Ectodermal cell (in vitro differentiated cells): ENCODE measurements at regions not wholly inside any gene's neighbourhood (a gene's known extent, or its start where the extent isn't known, plus 50 kb on each side); places are given as distances from the start of the nearest gene placed in this dataset.

Source experiments
- H3K27ac ChIP-seq: 2 replicates; pipeline ENCODE4 v1.7.0; 2013; ENCODE audit warnings: mild to moderate bottlenecking, low read depth, low read length; ENCODE audit not compliant: insufficient read depth, poor library complexity, severe bottlenecking
- H3K27me3 ChIP-seq: 2 replicates; pipeline ENCODE4 v1.7.0; 2013; ENCODE audit warnings: mild to moderate bottlenecking, low read length; ENCODE audit not compliant: insufficient read depth, control insufficient read depth, poor library complexity, severe bottlenecking
- H3K36me3 ChIP-seq: one replicate; pipeline ENCODE4 v1.7.0; 2013; ENCODE audit warnings: low read length; ENCODE audit not compliant: control insufficient read depth, insufficient read depth
- H3K4me1 ChIP-seq: one replicate; pipeline ENCODE4 v1.7.0; 2013; ENCODE audit warnings: low read length; ENCODE audit not compliant: control insufficient read depth, insufficient read depth
- H3K4me3 ChIP-seq: 2 replicates; pipeline ENCODE4 v1.7.0; 2013; ENCODE audit warnings: low read depth, low read length, control low read depth; ENCODE audit not compliant: insufficient read depth
- H3K9me3 ChIP-seq: 2 replicates; pipeline ENCODE4 v1.7.0; 2013; ENCODE audit warnings: mild to moderate bottlenecking, low read length, moderate library complexity; ENCODE audit not compliant: control insufficient read depth
- WGBS, 2 experiments: methylation state at CpG; one replicate each; pipeline ENCODE4 v1.1.7; 2013; ENCODE audit warnings: missing lambda C conversion rate in 2 of 2; 5-methylcytosine and 5-hydroxymethylcytosine counted together

DNA sequence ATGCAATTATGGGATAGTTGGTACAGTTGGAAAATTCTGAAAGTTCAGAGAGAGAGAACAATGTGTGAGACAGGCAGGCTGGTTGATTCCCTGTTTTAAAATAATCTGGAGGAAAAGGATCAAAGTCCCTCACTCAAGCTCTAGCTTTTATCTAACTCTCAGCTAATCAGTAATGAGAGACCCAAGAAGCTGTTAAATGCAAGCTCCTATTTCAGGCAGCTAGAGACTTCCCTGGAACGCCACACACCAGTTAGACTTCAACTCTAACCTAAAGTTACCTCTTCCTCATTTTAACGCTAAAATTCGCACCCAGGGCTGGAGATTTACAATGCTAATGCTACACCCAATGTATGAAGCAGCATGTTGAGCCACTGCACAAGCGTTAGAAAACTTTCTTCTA, 243.1 kb downstream of the EN1 start:
- Histone ChIP-seq H3K27ac (no peak overlapping the region), H3K4me1 (no peaks in the 10 kb centered on the region), H3K27me3 (no peaks in the 10 kb centered on the region), H3K36me3 (no peaks in the 10 kb centered on the region), H3K4me3 (no peak overlapping the region), H3K9me3 (no peaks in the 10 kb centered on the region)
- 87 to 90% methylated on average over 4 of the region's 4 CpGs for WGBS, 2 experiments

DNA sequence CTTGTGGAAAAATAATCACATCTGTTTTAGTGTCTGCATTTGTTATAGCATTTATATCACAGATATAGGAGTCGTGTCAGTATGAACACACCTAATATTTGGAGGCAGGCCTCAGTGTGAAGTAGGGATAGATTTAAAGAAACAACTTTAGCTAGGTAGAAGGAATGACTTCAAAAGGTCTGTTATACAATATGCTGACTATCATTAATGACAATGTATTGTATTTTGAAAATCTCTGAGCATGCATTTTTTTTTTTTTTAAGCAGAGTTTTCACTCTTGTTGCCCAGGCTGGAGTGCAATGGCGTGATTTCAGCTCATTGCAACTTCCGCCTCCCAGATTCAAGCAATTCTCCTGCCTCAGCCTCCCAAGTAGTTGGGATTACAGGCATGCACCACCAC, 248.3 kb downstream of the EN1 start:
- WGBS, 2 experiments, result 90 to 91% methylated on average over 3 of the region's 3 CpGs
- Histone ChIP-seq H3K27ac (no peak overlapping the region), H3K4me1 (no peaks in the 10 kb centered on the region), H3K4me3 (no peak overlapping the region), H3K9me3 (no peaks in the 10 kb centered on the region), H3K27me3 (no peaks in the 10 kb centered on the region), H3K36me3 (no peaks in the 10 kb centered on the region)

DNA sequence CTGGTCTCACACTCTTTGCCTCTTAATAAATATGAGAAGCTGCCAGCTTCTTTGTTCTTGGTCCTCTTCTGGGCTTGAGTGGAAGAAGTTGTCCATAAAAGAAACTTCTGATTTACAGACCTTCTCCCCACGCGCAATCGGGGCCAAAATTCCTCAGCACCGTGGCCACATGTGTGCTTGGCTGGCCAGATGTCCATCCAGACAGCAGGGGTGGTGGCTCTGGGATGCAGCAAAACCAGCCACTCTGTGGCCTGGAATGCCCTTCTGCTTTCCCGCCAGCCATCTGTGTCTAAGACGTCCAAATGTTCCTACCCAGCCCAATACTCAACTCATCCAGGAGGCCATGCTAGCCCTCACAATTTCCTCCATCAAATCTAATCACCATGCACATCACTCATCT, 250.8 kb downstream of the EN1 start:
- 94 to 96% methylated on average over 6 of the region's 6 CpGs for WGBS, 2 experiments
- Histone ChIP-seq H3K9me3 (no peaks in the 10 kb centered on the region), H3K27ac (no peak overlapping the region), H3K36me3 (no peaks in the 10 kb centered on the region), H3K4me3 (no peak overlapping the region), H3K27me3 (no peaks in the 10 kb centered on the region), H3K4me1 (no peaks in the 10 kb centered on the region)

DNA sequence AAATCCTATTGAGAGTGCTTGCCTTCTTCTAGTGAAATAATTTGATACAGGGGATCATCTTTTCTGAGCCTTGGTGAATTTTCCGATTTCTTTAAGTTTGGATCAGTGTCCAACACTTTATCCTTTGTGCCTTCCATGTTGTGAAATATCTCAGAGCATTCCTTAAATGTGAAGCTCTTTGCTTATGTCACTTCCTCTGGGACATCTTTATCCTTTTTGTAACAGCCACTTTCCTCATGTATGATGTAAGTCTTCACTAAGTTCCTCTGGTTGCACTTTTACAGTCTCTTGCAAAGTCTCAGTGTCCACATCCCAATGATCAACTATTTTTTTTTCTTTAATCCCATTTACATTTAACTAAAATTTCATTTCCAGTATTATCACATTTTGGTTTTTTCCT, 254.2 kb downstream of the EN1 start:
- Histone ChIP-seq H3K4me3 (no peak overlapping the region), H3K27ac (no peak overlapping the region), H3K9me3 (no peaks in the 10 kb centered on the region), H3K4me1 (no peaks in the 10 kb centered on the region), H3K27me3 (no peaks in the 10 kb centered on the region), H3K36me3 (no peaks in the 10 kb centered on the region)
- WGBS, 2 experiments, result 87 to 95% methylated on average over 1 of the region's 1 CpG

DNA sequence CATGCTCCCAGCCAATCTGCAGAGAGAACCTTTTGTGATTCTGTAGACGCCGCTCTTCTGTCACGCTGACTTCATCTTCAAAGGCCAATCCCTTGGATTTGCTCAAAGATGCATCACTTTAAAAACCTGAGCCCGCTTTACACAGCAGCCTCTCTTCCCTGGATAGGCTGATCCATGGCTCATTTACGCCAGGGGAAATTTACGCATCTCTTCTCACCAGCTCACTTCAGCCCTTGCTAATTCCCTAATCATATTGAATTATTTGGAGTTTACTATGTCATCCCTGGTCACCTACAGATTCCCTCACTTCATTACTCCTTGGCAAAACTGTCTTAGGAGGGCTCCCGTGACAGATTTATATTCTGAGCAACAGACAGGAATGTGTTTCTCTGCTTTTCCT, 256.2 kb downstream of the EN1 start:
- no peak overlapping the region for H3K4me3 ChIP-seq

DNA sequence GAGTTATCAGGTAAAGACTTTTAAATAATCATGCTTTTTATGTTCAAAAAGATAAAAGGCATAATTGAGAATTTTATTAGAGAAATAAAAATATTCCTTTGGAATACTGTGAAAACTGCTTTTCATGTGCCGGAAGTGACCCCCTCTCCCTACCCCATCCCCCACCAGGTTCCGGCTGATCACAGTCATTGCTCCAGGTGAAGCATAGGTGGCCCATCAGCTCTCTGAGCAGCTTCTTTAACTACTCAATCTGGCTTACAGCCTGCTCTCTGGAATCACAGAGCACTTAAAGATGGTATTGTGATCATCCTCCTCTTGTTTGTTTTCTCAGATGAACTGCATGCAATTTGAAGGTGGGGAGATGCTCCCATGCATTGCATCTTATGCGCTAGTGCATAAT, 257.7 kb downstream of the EN1 start:
- H3K36me3 ChIP-seq, result no peaks in the 10 kb centered on the region
- no peak overlapping the region for H3K4me3 ChIP-seq
- no peak overlapping the region for H3K27ac ChIP-seq
- peaks cover 3% of the 10 kb centered on the region for H3K4me1 ChIP-seq
- no peaks in the 10 kb centered on the region for H3K9me3 ChIP-seq
- 93 to 97% methylated on average over 3 of the region's 3 CpGs for WGBS, 2 experiments
- no peaks in the 10 kb centered on the region for H3K27me3 ChIP-seq

More for the DNA sequence above, 256.2 kb downstream of the EN1 start:
- no peaks in the 10 kb centered on the region for H3K9me3 ChIP-seq
- no peaks in the 10 kb centered on the region for H3K4me1 ChIP-seq
- H3K27ac ChIP-seq, result no peak overlapping the region
- H3K36me3 ChIP-seq, result no peaks in the 10 kb centered on the region
- no peaks in the 10 kb centered on the region for H3K27me3 ChIP-seq
- WGBS, 2 experiments, result 92 to 95% methylated on average over 7 of the region's 7 CpGs

DNA sequence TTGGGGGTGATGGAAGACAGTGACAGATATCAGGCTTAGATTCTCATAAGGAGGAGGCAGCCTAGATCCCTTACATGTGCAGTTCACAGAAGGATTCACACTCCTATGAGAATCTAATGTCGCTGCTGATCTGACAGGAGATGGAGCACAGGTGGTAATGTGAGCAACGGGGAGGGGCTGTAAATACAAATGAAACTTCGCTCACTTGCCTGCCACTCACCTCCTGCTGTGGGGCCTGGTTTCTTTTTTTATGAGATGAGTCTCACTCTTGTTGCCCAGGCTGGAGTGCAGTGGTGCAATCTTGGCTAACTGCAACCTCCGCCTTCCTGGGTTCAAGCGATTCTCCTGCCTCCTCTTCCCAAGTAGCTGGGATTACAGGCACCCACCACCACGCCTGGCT, 258.6 kb downstream of the EN1 start:
- no peak overlapping the region for H3K27ac ChIP-seq
- H3K27me3 ChIP-seq, result no peaks in the 10 kb centered on the region
- H3K9me3 ChIP-seq, result no peaks in the 10 kb centered on the region
- H3K4me1 ChIP-seq, result peaks cover 12% of the 10 kb centered on the region
- H3K36me3 ChIP-seq, result no peaks in the 10 kb centered on the region
- H3K4me3 ChIP-seq, result no peak overlapping the region
- WGBS, 2 experiments, result 89% methylated on average over 6 of the region's 6 CpGs

DNA sequence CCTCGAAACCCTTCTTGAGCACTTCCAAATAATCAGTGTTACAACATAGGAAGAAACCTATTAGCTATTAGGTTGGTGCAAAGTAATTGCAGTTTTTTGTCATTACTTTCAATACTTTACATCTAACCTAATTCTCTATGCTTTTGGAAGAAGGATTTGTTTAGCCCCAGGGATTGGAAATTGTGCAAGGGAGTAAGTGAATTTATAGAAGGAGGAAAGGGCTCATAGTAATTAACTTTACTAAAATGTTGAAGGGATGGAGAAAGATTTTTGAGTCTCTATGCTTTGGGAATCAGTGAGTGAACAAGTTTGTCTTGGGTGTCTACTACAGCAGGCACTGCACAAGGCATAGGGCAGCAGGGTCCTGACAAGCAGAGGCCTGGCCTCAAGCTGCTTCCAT, 261.1 kb downstream of the EN1 start:
- Histone ChIP-seq H3K27me3 (no peaks in the 10 kb centered on the region), H3K27ac (no peak overlapping the region), H3K9me3 (no peaks in the 10 kb centered on the region), H3K36me3 (no peaks in the 10 kb centered on the region), H3K4me3 (no peak overlapping the region), H3K4me1 (peaks cover 12% of the 10 kb centered on the region)
- 100% methylated on average over 1 of the region's 1 CpG; no CpG with 5 or more reads in 1 of the 2 experiments for WGBS, 2 experiments

DNA sequence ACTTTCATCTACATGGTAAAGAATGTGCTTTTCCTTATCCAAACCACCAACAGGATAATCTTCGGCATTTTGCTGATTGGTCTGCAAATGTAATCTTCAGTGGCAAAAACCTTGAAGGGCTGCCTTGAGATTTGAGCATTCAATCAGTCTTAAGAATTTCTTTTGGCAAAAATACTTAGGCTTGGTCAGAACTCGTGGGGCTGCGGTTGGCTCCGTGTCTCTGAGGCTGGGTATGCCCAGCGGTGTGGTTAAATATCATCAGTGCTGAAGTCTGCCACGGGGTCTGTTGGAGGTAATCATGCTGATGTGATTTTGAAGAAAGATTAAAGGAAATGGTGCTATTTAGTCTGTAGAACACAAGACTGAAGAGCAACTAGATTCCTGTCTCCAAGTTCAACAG, 262.6 kb downstream of the EN1 start:
- no peak overlapping the region for H3K4me3 ChIP-seq

DNA sequence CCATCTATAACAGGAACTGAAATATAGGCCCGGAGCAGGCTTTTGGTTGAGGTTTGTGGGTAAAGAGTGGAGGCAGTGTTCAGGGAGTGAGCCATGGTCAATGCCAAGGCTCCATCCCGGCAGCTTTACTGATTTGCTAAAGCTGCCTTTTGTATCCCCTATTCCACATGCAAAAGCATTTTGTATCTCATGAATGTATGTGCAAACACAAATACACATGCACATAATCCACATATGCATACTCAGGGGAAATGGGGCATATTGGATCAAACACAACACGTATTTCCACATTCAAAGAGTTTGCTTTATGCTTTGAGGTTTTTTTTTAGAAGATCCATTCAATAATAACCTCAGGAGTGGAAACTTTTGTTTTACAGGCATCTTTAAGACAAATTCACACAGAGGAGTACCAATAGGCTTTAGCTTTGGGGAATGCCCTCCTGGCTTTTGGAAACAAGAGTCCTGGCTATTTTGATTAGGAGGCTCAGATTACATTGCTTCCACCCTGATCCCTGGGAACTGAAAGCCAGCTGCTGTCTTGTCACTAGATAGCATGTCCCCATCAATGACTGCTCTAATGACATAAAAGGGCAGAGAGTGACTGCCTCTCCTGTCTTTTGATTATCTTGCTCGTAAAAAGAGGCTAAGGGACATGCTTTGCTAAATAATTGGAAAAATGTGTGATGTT, 263.2 kb downstream of the EN1 start:
- Histone ChIP-seq H3K4me1 (peaks cover 12% of the 10 kb centered on the region), H3K9me3 (no peaks in the 10 kb centered on the region), H3K4me3 (no peak overlapping the region), H3K36me3 (no peaks in the 10 kb centered on the region), H3K27ac (no peak overlapping the region), H3K27me3 (no peaks in the 10 kb centered on the region)
- 71 to 79% methylated on average over 3 to 4 of the region's 4 CpGs for WGBS, 2 experiments

More for the DNA sequence above, 262.6 kb downstream of the EN1 start:
- no peak overlapping the region for H3K27ac ChIP-seq
- H3K27me3 ChIP-seq, result no peaks in the 10 kb centered on the region
- H3K4me1 ChIP-seq, result peaks cover 12% of the 10 kb centered on the region
- no peaks in the 10 kb centered on the region for H3K9me3 ChIP-seq
- no peaks in the 10 kb centered on the region for H3K36me3 ChIP-seq
- 93 to 97% methylated on average over 6 of the region's 6 CpGs for WGBS, 2 experiments

DNA sequence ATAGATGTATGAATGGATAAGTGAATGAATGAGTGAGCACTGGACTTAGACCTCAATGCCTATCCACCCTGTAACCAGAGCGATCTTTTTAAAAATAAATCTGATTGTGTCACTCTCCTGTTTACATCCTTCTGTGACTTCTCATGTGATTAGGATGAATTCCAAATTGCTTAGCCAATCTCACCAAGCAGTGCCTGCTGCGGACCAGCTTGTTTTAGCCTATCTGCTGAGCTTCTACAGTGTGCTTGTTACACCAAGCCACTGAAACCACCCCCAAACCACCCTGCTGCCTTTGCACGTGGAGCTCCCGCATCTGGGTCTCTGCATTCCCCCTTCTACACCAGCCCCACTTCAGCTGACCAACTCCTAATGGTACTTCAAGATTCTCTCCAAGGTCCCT, 265.4 kb downstream of the EN1 start:
- no peak overlapping the region for H3K4me3 ChIP-seq
- no peaks in the 10 kb centered on the region for H3K27me3 ChIP-seq
- no peaks in the 10 kb centered on the region for H3K36me3 ChIP-seq
- H3K27ac ChIP-seq, result no peak overlapping the region
- 92 to 94% methylated on average over 4 of the region's 4 CpGs for WGBS, 2 experiments
- peaks cover 12% of the 10 kb centered on the region for H3K4me1 ChIP-seq
- no peaks in the 10 kb centered on the region for H3K9me3 ChIP-seq
